DND-41 (cell line): ENCODE measurements at regions not wholly inside any gene's neighbourhood (a gene's known extent, or its start where the extent isn't known, plus 50 kb on each side); places are given as distances from the start of the nearest gene placed in this dataset.

ENCODE experiments used
- CTCF ChIP-seq: IDR thresholded peaks from 2 replicates; pipeline ENCODE4 v1.5.1; 2012; ENCODE audit warnings: borderline replicate concordance, low read length, moderate library complexity, mild to moderate bottlenecking; ENCODE audit not compliant: poor library complexity, severe bottlenecking; ENCODE audit errors: extremely low read depth
- EZH2 ChIP-seq: IDR thresholded peaks from 3 replicates; pipeline ENCODE4 v1.6.1; 2012; ENCODE audit warnings: borderline replicate concordance, low read depth, mild to moderate bottlenecking, moderate library complexity, low read length, inconsistent platforms; ENCODE audit not compliant: severe bottlenecking

- TF ChIP-seq CTCF (no peak), EZH2 (no peak)
These were observed 235.2 kb upstream of the PIK3C3 start for GRCh38 chr18:41719808-41720207.
